ENCODE measurements at regions not wholly inside any gene's neighbourhood (a gene's known extent, or its start where the extent isn't known, plus 50 kb on each side); places are given as distances from the start of the nearest gene placed in this dataset.

- DNase-seq, result no peak
Observed at GRCh38 chr6:121499666-121500065, 64.2 kb downstream of the GJA1 start.

- DNase-seq, result no peak
Observed at GRCh38 chr6:121503589-121503991, 68.1 kb downstream of the GJA1 start.

GRCh38 chr6:121504227-121504626 is 68.8 kb downstream of the GJA1 start:
- no peak for DNase-seq

GRCh38 chr6:121505284-121505683 is 69.8 kb downstream of the GJA1 start:
- DNase-seq, result no peak

- DNase-seq, result no peak
Observed at GRCh38 chr6:121506761-121507754, 71.6 kb downstream of the GJA1 start.

GRCh38 chr6:121510568-121511177 is 75.2 kb downstream of the GJA1 start:
- no peak for DNase-seq

GRCh38 chr6:121515630-121516265 is 80.3 kb downstream of the GJA1 start:
- no peak for DNase-seq

GRCh38 chr6:121516331-121516730 is 80.9 kb downstream of the GJA1 start:
- no peak for DNase-seq

- no peak for DNase-seq
Observed at GRCh38 chr6:121520337-121521163, 85.1 kb downstream of the GJA1 start.

GRCh38 chr6:121521164-121521555 is 85.7 kb downstream of the GJA1 start:
- DNase-seq, result no peak

GRCh38 chr6:121522265-121522664 is 86.8 kb downstream of the GJA1 start:
- DNase-seq, result no peak

GRCh38 chr6:121522771-121523386 is 87.4 kb downstream of the GJA1 start:
- no peak for DNase-seq

- DNase-seq, result no peak
Observed at GRCh38 chr6:121523628-121524027, 88.2 kb downstream of the GJA1 start.

- DNase-seq, result no peak
Observed at GRCh38 chr6:121526282-121526681, 90.8 kb downstream of the GJA1 start.

GRCh38 chr6:121531658-121532169 is 96.3 kb downstream of the GJA1 start:
- no peak for DNase-seq

GRCh38 chr6:121533321-121533841 is 97.9 kb downstream of the GJA1 start:
- no peak for DNase-seq

- no peak for DNase-seq
Observed at GRCh38 chr6:121535777-121536176, 100.3 kb downstream of the GJA1 start.

- no peak for DNase-seq
Observed at GRCh38 chr6:121536345-121536744, 100.9 kb downstream of the GJA1 start.

GRCh38 chr6:121539439-121539838 is 104.0 kb downstream of the GJA1 start:
- DNase-seq, result no peak

GRCh38 chr6:121540210-121540609 is 104.8 kb downstream of the GJA1 start:
- DNase-seq, result no peak

- no peak for DNase-seq
Observed at GRCh38 chr6:121544691-121545090, 109.2 kb downstream of the GJA1 start.

- DNase-seq, result no peak
Observed at GRCh38 chr6:121548131-121548530, 112.7 kb downstream of the GJA1 start.

Measured in NK-92 treated with Interleukin-12 subunit alpha and Interleukin-12 subunit beta, amount 100 ng/mL, for 24 hours (cell line).